ENCODE measurements at regions not wholly inside any gene's neighbourhood (a gene's known extent, or its start where the extent isn't known, plus 50 kb on each side); places are given as distances from the start of the nearest gene placed in this dataset.

GRCh38 chr1:14055442-14056223 lies 355.6 kb downstream of the PRDM2 start:
- intact Hi-C loops (cut with DNase I) = no loop called here
- no peak overlapping the region for H3K27ac ChIP-seq
- WGBS, 3 donors = 71 to 76% (median 72%) methylated on average over 4 of the region's 4 CpGs
- H3K4me1 ChIP-seq = no peaks in the 10 kb centered on the region
- H3K4me3 ChIP-seq = no peak overlapping the region
- H3K9me3 ChIP-seq = no peaks in the 10 kb centered on the region
- ATAC-seq (no peak), DNase-seq (no peak)
- TF ChIP-seq CTCF (IDR thresholded peaks at IDR 0.05) = no peak
- no peaks in the 10 kb centered on the region for H3K27me3 ChIP-seq (ENCODE audit: insufficient read depth in 3 of 3, low read length in 2 of 3)
- no peaks in the 10 kb centered on the region for H3K36me3 ChIP-seq (ENCODE audit: insufficient read depth in 1 of 2, low read depth in 1 of 2)

GRCh38 chr1:14057640-14058039 lies 357.7 kb downstream of the PRDM2 start:
- TF ChIP-seq CTCF (IDR thresholded peaks at IDR 0.05) = no peak
- no peak overlapping the region for H3K4me3 ChIP-seq
- DNase-seq (no peak), ATAC-seq (no peak)
- H3K27ac ChIP-seq = no peak overlapping the region
- H3K36me3 ChIP-seq (ENCODE audit: insufficient read depth in 1 of 2, low read depth in 1 of 2) = no peaks in the 10 kb centered on the region
- 86 to 92% (median 90%) methylated on average over 3 of the region's 3 CpGs for WGBS, 3 donors
- H3K9me3 ChIP-seq = no peaks in the 10 kb centered on the region
- intact Hi-C loops (cut with DNase I) = no loop called here
- H3K27me3 ChIP-seq (ENCODE audit: insufficient read depth in 3 of 3, low read length in 2 of 3) = no peaks in the 10 kb centered on the region
- H3K4me1 ChIP-seq = no peaks in the 10 kb centered on the region

- intact Hi-C loops (cut with DNase I) = no loop called here
- Histone ChIP-seq H3K27me3 (ENCODE audit: insufficient read depth in 3 of 3, low read length in 2 of 3) (no peaks in the 10 kb centered on the region), H3K27ac (no peak overlapping the region), H3K4me3 (no peak overlapping the region), H3K9me3 (no peaks in the 10 kb centered on the region), H3K36me3 (ENCODE audit: insufficient read depth in 1 of 2, low read depth in 1 of 2) (no peaks in the 10 kb centered on the region), H3K4me1 (no peaks in the 10 kb centered on the region)
- 48 to 62% (median 62%) methylated on average over 3 of the region's 3 CpGs for WGBS, 3 donors
- DNase-seq (no peak), ATAC-seq (no peak)
- TF ChIP-seq CTCF (IDR thresholded peaks at IDR 0.05) = no peak
These were observed 361.2 kb downstream of the PRDM2 start for GRCh38 chr1:14061204-14061603.

GRCh38 chr1:14061722-14062121 lies 361.7 kb downstream of the PRDM2 start:
- TF ChIP-seq CTCF (IDR thresholded peaks at IDR 0.05) = no peak
- intact Hi-C loops (cut with DNase I) = no loop called here
- no peak for ATAC-seq
- DNase-seq = no peak
- Histone ChIP-seq H3K27me3 (ENCODE audit: insufficient read depth in 3 of 3, low read length in 2 of 3) (no peaks in the 10 kb centered on the region), H3K36me3 (ENCODE audit: insufficient read depth in 1 of 2, low read depth in 1 of 2) (no peaks in the 10 kb centered on the region), H3K9me3 (no peaks in the 10 kb centered on the region), H3K4me1 (no peaks in the 10 kb centered on the region), H3K4me3 (no peak overlapping the region), H3K27ac (no peak overlapping the region)
- WGBS, 3 donors = 93 to 96% (median 96%) methylated on average over 5 of the region's 5 CpGs

GRCh38 chr1:14062669-14063068 lies 362.7 kb downstream of the PRDM2 start:
- H3K4me3 ChIP-seq = no peak overlapping the region
- no peak for TF ChIP-seq CTCF (IDR thresholded peaks at IDR 0.05)
- WGBS, 3 donors = 67 to 75% (median 71%) methylated on average over 4 of the region's 4 CpGs
- no peaks in the 10 kb centered on the region for H3K4me1 ChIP-seq
- intact Hi-C loops (cut with DNase I) = no loop called here
- H3K9me3 ChIP-seq = no peaks in the 10 kb centered on the region
- no peaks in the 10 kb centered on the region for H3K36me3 ChIP-seq (ENCODE audit: insufficient read depth in 1 of 2, low read depth in 1 of 2)
- no peak overlapping the region for H3K27ac ChIP-seq
- H3K27me3 ChIP-seq (ENCODE audit: insufficient read depth in 3 of 3, low read length in 2 of 3) = no peaks in the 10 kb centered on the region
- ATAC-seq = no peak
- DNase-seq = no peak

All from psoas muscle (tissue), 7 donors.